Amniotic stem cell (primary cell): ENCODE measurements at regions not wholly inside any gene's neighbourhood (a gene's known extent, or its start where the extent isn't known, plus 50 kb on each side); places are given as distances from the start of the nearest gene placed in this dataset.
"Not testable (repeated sequence)": the region's sequence is repeated elsewhere in the genome, so short reads cannot be mapped to it uniquely, and the experiment has no call there.

ENCODE experiments used
- DNase-seq: peaks from one replicate; lab custom pipeline; 2025; lab: John Stamatoyannopoulos, UW

GRCh38 chr15:70576696-70577095 lies 186.7 kb downstream of the UACA start:
- DNase-seq, result no peak

GRCh38 chr15:70576276-70576675 lies 187.1 kb downstream of the UACA start:
- no peak for DNase-seq

- DNase-seq, result no peak
These were observed 187.8 kb downstream of the UACA start for GRCh38 chr15:70575231-70576226.

GRCh38 chr15:70574325-70574724 lies 189.0 kb downstream of the UACA start:
- not testable (repeated sequence) for DNase-seq

GRCh38 chr15:70573121-70573850 lies 190.1 kb downstream of the UACA start:
- no peak for DNase-seq

- DNase-seq, result no peak
These were observed 193.6 kb downstream of the UACA start for GRCh38 chr15:70569714-70570231.

- no peak for DNase-seq
These were observed 194.2 kb downstream of the UACA start for GRCh38 chr15:70569091-70569713.

- DNase-seq, result no peak
These were observed 196.4 kb downstream of the UACA start for GRCh38 chr15:70566989-70567388.

GRCh38 chr15:70566047-70566835 lies 197.1 kb downstream of the UACA start:
- no peak for DNase-seq

GRCh38 chr15:70563561-70564095 lies 199.7 kb downstream of the UACA start:
- no peak for DNase-seq

- no peak for DNase-seq
These were observed 200.5 kb downstream of the UACA start for GRCh38 chr15:70562906-70563305.

GRCh38 chr15:70561885-70562284 lies 201.5 kb downstream of the UACA start:
- DNase-seq, result no peak

- DNase-seq, result no peak
These were observed 202.6 kb downstream of the UACA start for GRCh38 chr15:70560617-70561328.

- DNase-seq, result no peak
These were observed 203.8 kb downstream of the UACA start for GRCh38 chr15:70559265-70560239.

GRCh38 chr15:70558406-70559264 lies 204.7 kb downstream of the UACA start:
- DNase-seq, result no peak

- DNase-seq, result no peak
These were observed 205.7 kb downstream of the UACA start for GRCh38 chr15:70557521-70558258.

GRCh38 chr15:70556779-70557178 lies 206.6 kb downstream of the UACA start:
- DNase-seq, result no peak
